ENCODE measurements at regions not wholly inside any gene's neighbourhood (a gene's known extent, or its start where the extent isn't known, plus 50 kb on each side); places are given as distances from the start of the nearest gene placed in this dataset.

DNA sequence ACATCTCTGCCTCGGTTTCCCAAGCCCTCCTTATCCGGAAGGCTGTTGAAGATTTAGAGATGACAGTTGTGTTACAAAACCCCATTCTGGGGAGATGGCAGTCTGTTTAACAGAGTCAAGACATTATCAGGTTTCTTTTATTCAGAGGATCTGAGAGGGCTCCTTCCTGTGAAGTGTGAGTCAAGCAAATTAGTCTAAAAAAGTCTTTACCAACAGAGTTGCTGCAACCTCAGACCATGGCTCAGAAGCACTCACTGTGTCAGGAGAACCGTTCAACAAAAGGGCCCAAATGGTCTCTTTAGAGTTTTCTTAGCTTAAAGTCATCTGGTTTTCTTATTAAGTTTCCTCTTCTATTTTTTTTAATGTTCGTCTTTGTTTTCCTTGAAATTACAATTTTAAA is 717.8 kb downstream of the EPM2A start:
- DNase-seq (ENCODE audit: low read depth): peak; percentile 56

DNA sequence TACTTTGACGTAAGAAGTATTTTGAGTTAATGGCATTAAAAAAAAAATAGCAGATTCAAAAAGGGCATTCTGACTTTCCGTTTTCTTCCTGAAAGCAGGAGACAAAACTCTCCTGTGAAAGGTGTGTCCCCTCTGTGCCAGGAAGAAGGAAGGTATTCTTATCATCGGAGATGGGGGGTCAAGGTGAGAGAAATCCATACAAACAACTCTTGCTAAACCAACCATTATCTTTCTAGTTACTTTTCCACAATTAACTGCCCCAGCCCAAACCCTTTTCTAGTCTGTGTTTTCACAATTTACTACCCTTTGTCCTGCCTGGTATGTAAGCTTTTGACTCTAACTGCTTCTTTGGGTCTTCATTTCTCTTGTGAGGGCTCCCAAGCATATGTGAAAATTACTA is 717.3 kb downstream of the EPM2A start:
- DNase-seq (ENCODE audit: low read depth): no peak

DNA sequence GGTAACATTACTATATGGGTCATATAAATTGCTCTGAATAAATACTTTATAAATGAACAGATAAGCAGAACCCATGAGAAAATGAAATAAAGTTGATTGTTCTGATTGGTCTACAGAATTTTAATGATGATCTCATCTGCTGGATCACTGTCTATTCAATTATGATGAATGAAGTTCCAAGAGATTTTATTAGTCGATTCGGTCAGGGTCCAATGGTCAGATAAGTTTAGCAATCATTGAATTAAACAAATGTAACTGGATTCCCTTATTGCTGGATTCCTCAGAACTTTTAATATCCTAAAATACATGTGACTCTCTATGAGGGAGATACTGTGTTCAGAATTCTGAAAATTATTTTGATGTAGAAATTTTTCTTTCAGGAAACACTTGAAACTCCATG is 715.2 kb downstream of the EPM2A start:
- no peak for DNase-seq (ENCODE audit: low read depth)

DNA sequence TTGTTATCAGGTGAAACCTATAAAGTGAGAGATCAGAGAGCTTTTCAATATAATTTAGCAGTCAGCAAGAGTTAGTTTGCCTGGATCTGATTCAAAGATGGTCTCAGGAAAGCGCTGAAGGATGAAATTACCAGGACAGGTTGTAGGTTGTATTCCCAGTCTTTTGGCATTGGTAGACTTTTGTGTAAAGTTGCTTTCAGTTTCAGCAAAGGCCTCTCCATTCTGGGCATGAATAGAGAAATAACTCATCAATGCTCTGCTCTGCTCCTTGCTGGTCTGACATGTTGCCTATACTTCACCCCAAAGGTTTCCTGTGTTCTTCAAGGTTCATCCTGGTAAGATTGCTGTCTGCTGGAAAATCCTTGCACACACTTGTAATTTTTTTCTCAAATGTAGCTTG is 714.8 kb downstream of the EPM2A start:
- no peak for DNase-seq (ENCODE audit: low read depth)

DNA sequence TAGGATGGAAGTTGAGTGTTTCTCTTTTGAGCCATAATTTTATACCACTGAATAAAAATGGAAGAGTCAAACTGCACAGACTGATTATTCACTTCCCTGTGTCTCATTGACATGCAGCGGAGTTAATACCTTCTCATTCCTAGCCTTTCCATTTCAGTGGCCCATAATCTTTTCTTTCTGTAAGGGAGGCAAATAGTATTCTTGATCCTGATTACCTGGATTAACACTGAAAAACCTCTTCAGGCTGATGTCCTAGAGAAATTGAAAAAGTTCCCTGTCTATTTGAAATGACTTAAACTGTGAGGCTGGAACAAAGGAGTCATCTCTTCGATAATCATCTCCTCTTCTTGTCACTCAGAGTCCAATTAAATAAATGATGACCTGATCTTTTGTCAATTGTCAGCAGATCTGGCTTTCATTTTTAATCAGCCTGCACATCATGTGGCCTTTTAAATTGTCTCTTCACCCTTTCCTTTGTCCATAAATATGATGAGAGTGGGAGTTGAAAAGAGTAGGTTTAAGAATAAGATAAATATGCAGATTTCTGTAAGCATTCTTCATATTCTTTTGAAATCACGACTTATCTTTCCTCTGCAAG is 713.0 kb downstream of the EPM2A start:
- no peak for DNase-seq (ENCODE audit: low read depth)

DNA sequence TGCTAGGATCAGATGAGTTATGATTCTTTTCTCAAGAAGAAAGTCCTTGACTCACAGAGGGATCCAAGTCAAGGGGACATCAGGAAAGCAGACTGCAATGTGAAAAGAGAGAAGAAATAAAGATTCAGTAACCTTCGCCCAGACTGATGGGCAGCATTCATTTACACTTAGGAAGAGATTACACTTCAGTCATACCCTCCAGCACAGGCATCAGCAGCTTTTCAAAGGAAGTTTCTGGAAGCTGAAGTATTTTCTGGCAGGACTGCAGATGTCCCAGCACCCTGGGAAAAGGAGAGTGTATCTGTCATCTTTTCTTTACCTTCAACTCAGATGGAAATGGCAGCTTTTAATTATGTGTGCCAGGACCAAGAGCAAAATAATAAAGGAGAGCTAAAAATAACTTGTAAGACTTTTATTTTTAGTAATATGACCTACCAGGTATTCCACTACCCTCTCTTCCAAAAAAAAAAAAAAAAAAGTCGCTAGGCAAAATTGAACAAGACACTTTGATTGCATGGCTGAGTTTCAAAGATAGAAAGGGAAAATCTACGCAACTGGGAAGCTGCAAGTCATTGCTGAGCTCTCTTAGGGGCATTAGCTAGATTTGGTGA is 712.1 kb downstream of the EPM2A start:
- DNase-seq (ENCODE audit: low read depth): no peak

DNA sequence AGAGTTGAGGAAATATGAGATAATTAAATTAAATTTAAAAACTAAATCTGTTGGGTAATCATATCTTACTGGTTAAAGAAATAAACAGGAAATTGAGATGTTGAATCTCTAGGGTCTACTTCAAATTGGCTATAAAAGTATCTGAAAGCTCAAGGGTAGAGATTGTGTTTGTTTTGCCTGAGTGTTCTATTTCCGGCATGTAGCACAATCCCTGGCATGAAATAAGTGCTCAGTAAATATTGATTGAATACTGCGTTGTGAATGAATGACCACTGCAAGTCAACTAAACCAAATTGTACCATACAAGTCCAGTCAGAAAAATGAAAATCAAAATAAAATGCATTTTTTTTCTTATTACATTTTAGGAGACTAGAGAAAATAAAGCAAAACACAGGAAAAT is 709.8 kb downstream of the EPM2A start:
- no peak for DNase-seq (ENCODE audit: low read depth)

DNA sequence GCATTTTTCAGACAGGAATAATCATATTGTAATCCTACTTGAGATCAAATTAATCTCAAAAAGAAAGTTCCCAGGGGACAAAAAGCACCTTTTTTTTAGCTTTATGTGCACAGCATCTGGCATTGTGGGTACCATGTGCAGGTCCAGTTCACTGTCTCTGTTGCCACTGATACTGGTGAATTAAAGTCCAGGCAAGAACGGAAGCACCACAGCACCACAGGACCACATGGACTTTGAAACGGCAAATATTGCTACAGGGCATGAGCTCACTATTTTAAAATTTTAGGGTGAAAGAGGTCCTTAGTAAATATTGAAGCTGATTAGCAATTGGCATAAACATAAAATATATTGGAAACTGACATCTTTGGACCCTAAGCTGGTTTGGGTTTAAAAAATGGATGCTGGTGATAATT is 709.0 kb downstream of the EPM2A start:
- DNase-seq (ENCODE audit: low read depth): no peak

DNA sequence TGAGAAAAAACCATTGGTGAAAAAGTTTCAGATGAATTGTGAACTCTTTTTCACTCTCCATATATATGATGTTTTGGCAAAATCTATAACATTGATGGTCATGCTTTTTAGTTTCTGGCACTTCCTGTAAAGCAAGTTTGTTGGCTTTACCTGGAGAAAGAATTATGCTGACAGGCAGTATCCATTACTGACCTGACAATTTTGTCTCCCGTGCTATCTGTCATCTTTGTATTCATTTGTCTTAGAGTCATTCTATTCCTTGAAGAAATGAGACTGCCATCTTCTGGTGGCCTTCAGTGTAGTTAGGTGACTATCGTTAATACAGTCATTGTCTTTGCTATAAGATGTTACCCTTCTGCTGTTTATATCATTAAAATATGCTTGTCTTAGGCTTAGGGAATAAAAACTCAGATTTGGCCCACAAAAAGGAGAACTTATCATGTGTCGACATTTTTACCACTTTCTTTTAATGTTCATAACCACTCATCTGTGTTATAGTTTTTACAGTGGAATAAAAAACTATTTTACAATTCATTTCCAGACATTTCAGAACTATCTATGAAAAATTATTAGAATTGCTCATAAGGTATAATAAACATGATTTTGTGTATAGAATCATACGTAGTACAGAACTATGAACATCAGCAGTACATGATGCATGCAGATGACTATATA is 707.0 kb downstream of the EPM2A start:
- DNase-seq (ENCODE audit: low read depth): peak; percentile 61

DNA sequence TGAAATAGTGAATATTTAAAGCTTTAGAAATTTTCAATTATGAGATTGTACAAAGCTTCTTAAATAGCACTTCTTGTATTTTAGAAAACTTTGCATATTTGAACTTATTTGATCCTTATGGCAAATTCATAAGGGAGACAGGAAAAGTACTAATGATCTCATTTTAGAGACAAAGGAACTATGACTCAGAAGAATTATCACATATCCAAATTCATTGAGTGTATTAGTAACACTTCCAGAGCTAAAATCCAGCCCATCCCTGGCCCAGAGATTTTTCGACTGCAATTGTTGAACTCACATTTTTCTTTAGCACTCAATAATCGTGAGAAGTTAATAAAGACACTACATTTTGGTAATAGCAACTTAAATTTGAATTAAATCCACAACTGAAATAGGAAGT is 704.3 kb downstream of the EPM2A start:
- DNase-seq (ENCODE audit: low read depth): no peak

DNA sequence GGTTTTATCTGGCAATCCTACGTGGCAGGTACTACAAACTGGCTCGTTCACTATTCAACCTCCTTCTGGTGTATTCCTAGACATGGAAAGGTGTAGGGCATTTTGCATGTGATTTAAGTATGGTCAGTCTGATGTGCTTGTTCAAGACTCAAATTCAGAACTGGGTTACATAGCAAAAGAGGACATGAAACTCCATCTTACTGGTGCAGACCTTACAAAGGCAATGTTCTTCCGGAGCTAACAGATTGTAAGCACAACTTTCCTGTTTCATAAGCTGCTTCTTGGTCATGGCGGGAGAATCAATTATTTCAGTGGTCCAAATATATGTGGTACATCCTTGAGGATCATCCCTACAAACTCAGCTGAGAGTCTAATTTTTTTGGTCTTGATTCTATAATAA is 703.4 kb downstream of the EPM2A start:
- DNase-seq (ENCODE audit: low read depth): no peak

DNA sequence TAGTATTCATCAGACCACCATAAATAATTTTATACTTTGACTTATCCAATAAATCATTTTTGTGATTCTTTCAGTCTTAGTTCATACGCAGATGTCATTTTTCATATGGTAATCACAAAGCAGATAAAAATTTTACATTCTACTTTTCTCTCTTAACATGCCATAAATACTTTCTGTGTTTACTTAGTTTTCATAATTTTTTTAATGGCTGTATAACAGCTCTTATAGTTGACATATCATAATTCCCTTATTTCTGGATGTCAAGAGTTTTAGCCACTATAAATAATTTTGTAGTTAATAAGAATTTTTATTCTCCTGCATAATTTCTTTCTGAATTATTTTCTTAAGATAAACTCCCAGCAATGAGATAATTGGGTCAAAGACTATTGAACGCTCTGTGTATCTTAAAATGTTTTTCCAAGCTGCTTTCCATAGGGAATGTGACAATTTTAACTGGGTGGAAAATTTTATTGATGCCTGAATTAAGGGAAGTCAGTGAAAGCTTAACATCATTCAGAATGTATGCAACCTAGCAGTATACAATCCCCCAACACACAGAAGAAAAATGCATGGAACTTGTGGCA is 702.7 kb downstream of the EPM2A start:
- no peak for DNase-seq (ENCODE audit: low read depth)

DNA sequence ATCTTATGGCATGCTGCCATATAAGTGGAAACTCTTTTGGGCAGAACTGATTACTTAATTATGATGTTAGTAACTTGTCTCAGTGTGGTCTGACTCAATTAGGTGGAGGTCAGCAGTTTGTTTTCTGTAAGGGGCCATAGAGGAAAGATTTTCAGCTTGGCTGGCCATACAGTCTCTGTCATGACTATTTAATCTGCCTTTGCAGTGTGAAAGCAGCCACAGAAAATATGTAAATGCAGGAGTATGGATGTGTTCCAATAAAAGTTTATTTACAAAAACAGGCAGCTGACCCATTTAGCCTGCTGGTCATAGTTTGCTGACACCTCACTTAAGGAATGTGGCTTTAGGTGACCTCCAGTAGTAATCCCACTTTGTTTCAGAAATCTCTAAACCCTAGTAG is 700.7 kb downstream of the EPM2A start:
- DNase-seq (ENCODE audit: low read depth): peak; percentile 83

DNA sequence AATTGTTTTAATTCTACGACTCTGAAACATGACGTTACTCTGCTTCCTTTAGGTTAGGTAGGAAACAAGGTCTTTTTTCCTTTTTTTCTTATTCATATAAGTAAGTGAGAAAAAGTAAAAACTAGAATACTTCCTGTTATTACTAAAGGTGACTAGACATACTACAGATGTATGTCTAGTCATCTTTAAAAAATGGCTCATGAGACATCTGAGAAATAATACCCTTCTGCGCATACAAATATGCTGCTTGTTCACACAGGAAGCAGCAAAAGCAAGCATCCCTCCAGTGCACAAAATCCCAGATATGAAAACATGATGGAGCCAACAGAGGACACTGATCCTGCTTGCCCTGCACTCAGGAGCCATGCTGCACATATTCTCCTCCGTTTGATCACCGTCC is 699.1 kb downstream of the EPM2A start:
- DNase-seq (ENCODE audit: low read depth): no peak

DNA sequence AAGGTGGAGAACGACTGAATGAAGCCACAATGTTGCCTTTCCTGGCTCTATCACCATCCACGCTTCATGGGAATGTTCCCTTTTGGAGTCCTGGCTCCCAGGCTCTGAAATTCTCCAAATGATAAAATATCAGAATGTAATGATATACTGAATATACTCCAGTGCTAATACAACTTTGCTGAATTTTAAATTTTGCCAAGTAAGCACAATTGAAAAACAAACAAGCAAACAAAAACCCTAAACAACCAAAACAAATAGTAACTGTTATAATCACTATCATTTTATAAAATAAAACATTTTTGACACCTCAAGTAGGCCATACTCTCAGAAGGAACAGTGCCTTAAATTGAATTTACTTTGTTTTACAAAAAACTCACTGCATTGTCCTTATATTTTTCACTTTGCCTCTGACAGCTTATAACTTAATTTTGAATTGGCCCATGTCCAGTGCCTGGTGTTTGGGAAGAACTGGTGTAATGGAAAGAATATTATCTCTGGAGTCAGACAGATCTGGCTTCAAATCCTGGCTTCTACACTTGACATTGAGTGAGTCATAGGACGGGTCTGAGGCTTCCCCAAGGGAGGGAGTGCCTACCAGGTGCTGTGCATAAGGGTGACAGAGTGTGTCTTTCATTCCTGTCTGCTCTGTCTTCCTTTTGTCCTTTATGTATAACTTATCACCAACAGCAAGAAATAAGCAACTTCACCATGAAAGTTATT is 698.3 kb downstream of the EPM2A start:
- DNase-seq (ENCODE audit: low read depth): no peak

DNA sequence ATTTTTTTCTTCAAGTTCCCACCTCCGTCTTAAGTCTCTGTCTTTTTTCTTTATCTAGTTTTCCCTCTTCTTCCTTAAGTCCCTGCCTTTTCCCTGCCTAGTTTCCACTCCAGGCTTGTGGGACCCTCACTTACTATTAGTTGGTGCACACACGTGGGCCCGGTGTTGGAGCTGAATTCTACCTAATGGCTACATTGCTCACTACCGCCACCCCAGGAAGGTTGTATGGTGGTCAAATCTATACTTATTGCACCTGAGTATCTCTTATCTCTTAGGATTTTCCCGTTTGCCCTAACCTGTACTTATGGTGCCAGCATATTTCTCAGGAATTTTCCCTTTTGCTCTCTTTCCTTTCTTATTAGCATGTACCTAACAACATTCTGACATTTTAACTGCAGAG is 692.8 kb downstream of the EPM2A start:
- DNase-seq (ENCODE audit: low read depth): no peak

DNA sequence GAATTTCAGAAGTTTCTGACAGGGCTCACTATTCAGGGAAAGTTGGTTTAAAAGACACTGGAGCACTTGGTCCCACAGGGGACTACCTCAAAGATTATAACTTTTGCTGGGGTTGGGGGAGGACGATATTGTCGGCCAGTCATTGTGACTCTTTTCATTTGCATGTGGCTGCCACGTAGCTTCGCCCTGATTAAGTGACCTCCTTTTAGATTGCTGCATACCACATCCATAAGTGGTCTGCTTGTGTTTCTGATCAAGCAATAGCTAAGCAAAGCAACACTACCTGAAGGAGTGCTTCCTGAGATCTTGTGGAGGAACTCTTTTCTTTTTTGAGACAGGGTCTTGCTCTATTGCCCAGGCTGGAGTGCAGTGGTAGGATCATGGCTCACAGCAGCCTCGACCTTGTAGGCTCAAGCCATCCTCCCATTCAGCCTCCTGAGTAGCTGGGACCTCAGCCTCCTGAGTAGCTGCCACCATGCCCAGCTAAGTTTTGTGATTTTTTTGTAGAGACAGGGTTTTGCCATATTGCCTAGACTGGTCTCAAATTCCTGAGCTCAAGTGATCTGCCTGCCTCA is 691.3 kb downstream of the EPM2A start:
- no peak for DNase-seq (ENCODE audit: low read depth)

DNA sequence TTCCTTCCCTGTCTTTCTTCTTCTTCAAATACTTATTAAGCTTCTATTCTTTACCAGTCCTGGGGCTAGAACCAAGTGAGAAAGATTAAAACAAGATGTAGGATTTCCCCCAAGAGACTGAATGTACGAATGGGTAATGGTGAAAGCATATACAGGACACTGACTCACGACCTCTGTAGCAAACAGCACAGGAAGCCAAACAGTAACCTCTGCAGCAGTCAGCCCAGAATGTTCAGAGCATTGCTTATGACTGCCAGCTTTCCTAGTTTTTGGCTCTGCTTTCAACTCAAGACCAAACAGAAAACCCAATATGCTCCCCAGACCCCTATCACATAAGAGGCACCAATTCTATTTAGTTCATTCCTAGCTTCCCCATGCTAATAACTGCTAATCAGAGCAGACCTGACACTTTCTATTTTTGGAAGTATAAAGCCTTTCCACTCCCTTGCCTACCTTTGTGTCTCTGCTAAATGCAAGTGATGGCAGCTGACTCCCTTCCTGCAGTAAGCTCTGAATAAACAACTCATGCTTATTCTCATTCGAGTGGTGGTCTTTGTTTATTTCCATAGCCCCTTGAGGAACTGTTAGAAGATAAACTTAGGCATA is 690.6 kb downstream of the EPM2A start:
- peak; percentile 50 for DNase-seq (ENCODE audit: low read depth)

DNA sequence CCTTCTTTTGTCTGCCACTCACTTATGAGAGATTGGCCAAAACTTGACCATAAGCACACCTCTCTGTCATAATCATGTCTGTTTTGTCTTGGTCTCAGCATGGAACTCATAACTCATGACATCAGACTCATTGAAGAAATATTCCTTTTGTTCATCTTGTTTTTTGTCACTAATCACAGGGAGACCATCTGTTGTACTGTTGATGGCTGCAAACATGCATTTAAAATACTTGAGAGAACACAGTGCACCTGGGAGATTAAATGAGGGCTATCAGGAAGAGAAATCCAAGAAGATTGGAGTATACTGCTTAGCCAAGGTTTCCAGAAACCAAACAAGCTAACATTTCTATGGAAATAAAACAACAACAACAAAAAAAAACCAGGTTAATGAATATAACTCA is 689.7 kb downstream of the EPM2A start:
- DNase-seq (ENCODE audit: low read depth): no peak

DNA sequence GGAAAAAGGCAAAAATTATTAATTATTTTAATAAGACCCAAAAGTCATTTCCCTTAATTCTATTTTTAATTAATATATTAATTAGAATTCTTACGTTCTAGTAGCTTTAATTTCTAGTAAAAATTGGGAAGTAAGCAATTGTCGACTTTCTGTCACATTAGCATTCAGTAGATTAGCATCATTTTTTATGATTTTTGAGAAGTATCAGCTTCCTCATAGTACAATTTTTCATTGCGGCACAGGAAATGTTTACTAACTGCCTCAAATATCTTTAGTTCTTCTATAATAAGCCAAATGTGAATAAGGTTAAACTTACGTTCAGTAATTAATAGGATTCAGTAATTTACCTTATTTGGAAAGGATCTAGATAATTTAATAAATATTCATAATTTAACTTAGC is 687.4 kb downstream of the EPM2A start:
- DNase-seq (ENCODE audit: low read depth): no peak

DNA sequence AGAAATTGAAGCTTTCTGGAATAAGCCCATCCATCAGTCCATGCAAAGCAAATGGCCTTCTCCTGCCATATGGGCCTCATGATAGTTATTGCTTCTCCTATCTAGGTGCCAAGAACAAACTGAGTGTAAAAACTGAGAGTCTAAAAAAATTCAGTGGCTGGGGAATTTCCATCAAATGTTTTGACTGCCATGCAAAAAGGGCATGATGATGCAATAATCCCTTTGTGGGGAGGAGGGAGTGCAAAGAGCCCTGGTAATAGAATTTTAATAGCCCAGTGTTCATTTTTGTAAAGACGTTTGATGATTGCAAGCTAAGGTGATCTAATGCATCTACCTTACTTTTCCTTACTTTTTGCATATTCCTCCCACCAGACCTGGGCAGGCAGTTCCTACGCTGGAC is 683.7 kb downstream of the EPM2A start:
- DNase-seq (ENCODE audit: low read depth): peak; percentile 74

DNA sequence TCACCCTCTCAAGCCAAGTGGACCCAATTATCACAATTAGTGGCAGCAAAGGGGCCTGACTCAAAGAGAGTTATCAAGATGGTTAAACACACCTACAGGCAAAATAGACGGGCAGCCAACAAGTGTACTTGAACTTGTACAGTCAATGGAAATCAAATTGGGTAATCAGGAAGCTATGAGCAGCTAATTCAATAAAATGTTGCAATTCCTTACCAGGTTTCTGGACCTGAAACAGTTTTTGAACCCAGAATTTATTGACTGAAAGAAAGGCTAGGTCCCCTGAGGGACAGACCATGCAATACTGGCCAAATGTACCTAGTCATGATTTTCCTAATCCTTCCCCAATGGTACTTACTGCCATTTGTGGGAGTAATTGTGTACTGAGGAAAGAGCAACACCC is 679.8 kb downstream of the EPM2A start:
- DNase-seq (ENCODE audit: low read depth): peak; percentile 37

Data from renal cortical epithelial cell (primary cell).